ENCODE measurements at regions not wholly inside any gene's neighbourhood (a gene's known extent, or its start where the extent isn't known, plus 50 kb on each side); places are given as distances from the start of the nearest gene placed in this dataset.

GRCh38 chr1:193973428-193973827 lies 787.0 kb upstream of the B3GALT2 start:
- no peak for DNase-seq (ENCODE audit: low read depth in 1 of 2, low spot score in 1 of 2)
- Histone ChIP-seq H3K27me3 (ENCODE audit: insufficient read depth, poor library complexity, severe bottlenecking) (no peaks in the 10 kb centered on the region), H3K27ac (replicated peaks) (no peak overlapping the region), H3K4me3 (replicated peaks; ENCODE audit: insufficient read depth, low read length) (no peak overlapping the region)
- no peak for TF ChIP-seq SPI1 (IDR thresholded peaks at IDR 0.05; ENCODE audit: borderline replicate concordance, low read depth)
- no peak for TF ChIP-seq CTCF (IDR thresholded peaks at IDR 0.05; ENCODE audit: insufficient read depth, low read length)
- TF ChIP-seq REST (IDR thresholded peaks at IDR 0.05; ENCODE audit: insufficient replicate concordance, low read depth): no peak
- no peak for TF ChIP-seq POLR2AphosphoS5 (IDR thresholded peaks at IDR 0.05; ENCODE audit: low read depth)
- TF ChIP-seq GABPA (IDR thresholded peaks at IDR 0.05; ENCODE audit: low read depth): no peak

GRCh38 chr1:193971595-193971994 lies 785.2 kb upstream of the B3GALT2 start:
- no peak overlapping the region for H3K27ac ChIP-seq (replicated peaks)
- H3K4me3 ChIP-seq (replicated peaks; ENCODE audit: insufficient read depth, low read length): no peak overlapping the region
- TF ChIP-seq SPI1 (IDR thresholded peaks at IDR 0.05; ENCODE audit: borderline replicate concordance, low read depth) (no peak), REST (IDR thresholded peaks at IDR 0.05; ENCODE audit: insufficient replicate concordance, low read depth) (no peak), POLR2AphosphoS5 (IDR thresholded peaks at IDR 0.05; ENCODE audit: low read depth) (no peak), GABPA (IDR thresholded peaks at IDR 0.05; ENCODE audit: low read depth) (no peak), CTCF (IDR thresholded peaks at IDR 0.05; ENCODE audit: insufficient read depth, low read length) (no peak)
- no peak for DNase-seq (ENCODE audit: low read depth in 1 of 2, low spot score in 1 of 2)
- no peaks in the 10 kb centered on the region for H3K27me3 ChIP-seq (ENCODE audit: insufficient read depth, poor library complexity, severe bottlenecking)

GRCh38 chr1:193960499-193960898 lies 774.1 kb upstream of the B3GALT2 start:
- TF ChIP-seq CTCF (IDR thresholded peaks at IDR 0.05; ENCODE audit: insufficient read depth, low read length) (no peak), REST (IDR thresholded peaks at IDR 0.05; ENCODE audit: insufficient replicate concordance, low read depth) (no peak)
- no peak for DNase-seq (ENCODE audit: low read depth in 1 of 2, low spot score in 1 of 2)
- Histone ChIP-seq H3K27me3 (ENCODE audit: insufficient read depth, poor library complexity, severe bottlenecking) (no peaks in the 10 kb centered on the region), H3K4me3 (replicated peaks; ENCODE audit: insufficient read depth, low read length) (no peak overlapping the region), H3K27ac (replicated peaks) (no peak overlapping the region)

Measured in HL-60 (cell line).